ENCODE measurements at regions not wholly inside any gene's neighbourhood (a gene's known extent, or its start where the extent isn't known, plus 50 kb on each side); places are given as distances from the start of the nearest gene placed in this dataset.

DNA sequence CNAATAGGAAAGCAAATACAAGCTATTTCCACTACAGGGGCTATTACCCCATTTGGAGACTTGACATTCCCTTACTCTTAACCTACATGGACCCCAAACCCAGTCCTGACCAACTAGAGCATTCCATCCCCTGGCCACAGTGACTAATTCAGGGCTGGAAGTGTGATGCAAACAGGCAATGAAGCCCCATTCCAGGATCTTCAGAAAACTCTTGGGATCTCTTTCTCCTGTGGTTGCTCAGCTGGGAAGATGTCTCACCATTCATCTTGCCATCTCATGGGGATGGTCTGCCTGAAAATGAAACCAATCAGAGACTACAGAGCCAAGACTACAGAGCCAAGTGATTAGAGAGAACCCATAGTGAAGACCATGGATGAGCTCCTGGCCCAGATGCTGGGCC, 206.2 kb downstream of the ZNF365 start:
- no peak overlapping the region for H2BK120ac ChIP-seq (ENCODE audit: low read depth, low read length, poor library complexity, severe bottlenecking)
- no peak overlapping the region for H2BK5ac ChIP-seq (ENCODE audit: insufficient read length, low read length)
- H4K91ac ChIP-seq (ENCODE audit: insufficient read length, low read depth, low read length): no peak overlapping the region
- H3K4me1 Mint-ChIP-seq: no peaks in the 10 kb centered on the region
- H3K56ac ChIP-seq (ENCODE audit: insufficient read length, low read depth, low read length): no peak overlapping the region
- no peak overlapping the region for H2AK5ac ChIP-seq (ENCODE audit: insufficient read length, low read length)
- H3K27ac Mint-ChIP-seq: no peak overlapping the region
- no peaks in the 10 kb centered on the region for H3K9me3 ChIP-seq (ENCODE audit: control insufficient read depth, low read depth, low read length)
- H4K8ac ChIP-seq (replicated peaks; ENCODE audit: insufficient read length, low read depth, low read length): no peak overlapping the region
- no peaks in the 10 kb centered on the region for H3K79me1 ChIP-seq (ENCODE audit: insufficient read depth, low read depth, low read length, poor library complexity, severe bottlenecking)
- no peaks in the 10 kb centered on the region for H4K20me1 ChIP-seq (ENCODE audit: control insufficient read depth, insufficient read depth, insufficient read length)
- no peak overlapping the region for H3K4me2 ChIP-seq (ENCODE audit: insufficient read depth, insufficient read length, low read length)
- no peak overlapping the region for H3T11ph ChIP-seq (ENCODE audit: low read length)
- no peak overlapping the region for H3K4me3 Mint-ChIP-seq
- H2AFZ ChIP-seq (ENCODE audit: low read length): no peak overlapping the region
- H3K9ac ChIP-seq (ENCODE audit: extremely low read depth, insufficient read length, low read length): no peak overlapping the region
- H3K4ac ChIP-seq (ENCODE audit: low read depth, low read length): no peak overlapping the region
- no peak for DNase-seq
- H2BK15ac ChIP-seq (ENCODE audit: low read depth, low read length): no peak overlapping the region
- no peaks in the 10 kb centered on the region for H3K79me2 ChIP-seq (ENCODE audit: insufficient read depth, low read length)
- H3K4me1 ChIP-seq (ENCODE audit: insufficient read depth, low read length): no peaks in the 10 kb centered on the region
- no peak overlapping the region for H3K27ac ChIP-seq (ENCODE audit: insufficient read length, low read depth, low read length)
- H3K27me3 ChIP-seq (ENCODE audit: insufficient read depth, low read length): no peaks in the 10 kb centered on the region
- no peaks in the 10 kb centered on the region; the same call in 1 of the 2 replicates for H3K27me3 Mint-ChIP-seq (ENCODE audit: low read depth)
- no peaks in the 10 kb centered on the region for H3K9me3 Mint-ChIP-seq
- no peak overlapping the region for H3K23ac ChIP-seq (ENCODE audit: insufficient read length, low read depth, low read length)
- H3K18ac ChIP-seq (ENCODE audit: insufficient read length, low read depth, low read length): no peak overlapping the region
- no peak overlapping the region for H4K5ac ChIP-seq (ENCODE audit: insufficient read length, low read depth, low read length)
- H3K36me3 Mint-ChIP-seq (ENCODE audit: insufficient read depth in 1 of 3, low read depth in 3 of 3): no peaks in the 10 kb centered on the region
- no peak overlapping the region for H2BK20ac ChIP-seq (ENCODE audit: low read depth, low read length, poor library complexity, severe bottlenecking)
- H3K14ac ChIP-seq (ENCODE audit: insufficient read depth, low read length): no peak overlapping the region
- H2BK12ac ChIP-seq (ENCODE audit: insufficient read length, low read depth, low read length): no peak overlapping the region
- TF ChIP-seq CTCF (conservative IDR thresholded peaks at IDR 0.05): no peak
- H3K23me2 ChIP-seq (ENCODE audit: insufficient read length, low read depth, low read length, poor library complexity, severe bottlenecking): no peaks in the 10 kb centered on the region

All from H9 (cell line).